Loucy (cell line): ENCODE measurements at regions not wholly inside any gene's neighbourhood (a gene's known extent, or its start where the extent isn't known, plus 50 kb on each side); places are given as distances from the start of the nearest gene placed in this dataset.

Source experiments
- H2AFZ ChIP-seq: fragments of 200-600 bp; sonication (generic); 2 replicates; pipeline ENCODE4 v1.6.0; 2016; ENCODE audit warnings: antibody characterized with exemption, mild to moderate bottlenecking, low read length, moderate library complexity
- H3F3A ChIP-seq: fragments of 200-600 bp; 2 replicates; pipeline ENCODE4 v1.6.0; 2016; ENCODE audit warnings: antibody characterized with exemption, low read depth, mild to moderate bottlenecking
- H3K27me3 ChIP-seq: fragments of 200-600 bp; sonication (generic); 2 replicates; pipeline ENCODE4 v1.6.1; 2014; ENCODE audit warnings: low read length, mild to moderate bottlenecking; ENCODE audit not compliant: insufficient read depth, poor library complexity, severe bottlenecking
- H3K36me3 ChIP-seq: fragments of 200-600 bp; sonication (generic); 2 replicates; pipeline ENCODE4 v1.6.1; 2016; ENCODE audit warnings: low read length; ENCODE audit not compliant: insufficient read depth
- H3K4me1 ChIP-seq: fragments of 200-600 bp; sonication (generic); 2 replicates; pipeline ENCODE4 v1.5.1; 2014; ENCODE audit warnings: low read length, mild to moderate bottlenecking; ENCODE audit not compliant: insufficient read depth, poor library complexity, severe bottlenecking
- H3K4me2 ChIP-seq: fragments of 200-600 bp; sonication (generic); 2 replicates; pipeline ENCODE4 v1.6.0; 2014; ENCODE audit warnings: antibody characterized with exemption, low read length, low read depth, mild to moderate bottlenecking; ENCODE audit not compliant: poor library complexity, severe bottlenecking
- H3K4me3 ChIP-seq: fragments of 200-600 bp; sonication (generic); 2 replicates; pipeline ENCODE4 v1.5.1; 2014; ENCODE audit warnings: low read length, mild to moderate bottlenecking, mixed read lengths; ENCODE audit not compliant: poor library complexity, severe bottlenecking
- H3K79me2 ChIP-seq: fragments of 200-600 bp; sonication (generic); 2 replicates; pipeline ENCODE4 v1.6.1; 2014; ENCODE audit warnings: low read length; ENCODE audit not compliant: insufficient read depth
- H3K9ac ChIP-seq: fragments of 200-600 bp; sonication (generic); 2 replicates; pipeline ENCODE4 v1.6.0; 2014; ENCODE audit warnings: mild to moderate bottlenecking, low read depth, low read length, moderate library complexity; ENCODE audit not compliant: poor library complexity, severe bottlenecking
- H3K9me2 ChIP-seq: fragments of 200-600 bp; sonication (generic); replicated peaks from 2 replicates; pipeline ENCODE4 v1.6.1; 2016; ENCODE audit warnings: low read depth, low read length, mixed read lengths
- H3K9me3 ChIP-seq: fragments of 200-600 bp; sonication (generic); 2 replicates; pipeline ENCODE4 v1.6.1; 2014; ENCODE audit warnings: mild to moderate bottlenecking, antibody characterized with exemption, low read length, low read depth; ENCODE audit not compliant: insufficient read depth
- H4K20me1 ChIP-seq: fragments of 200-600 bp; sonication (generic); 2 replicates; pipeline ENCODE4 v1.6.0; 2014; ENCODE audit warnings: antibody characterized with exemption, low read length, mild to moderate bottlenecking; ENCODE audit not compliant: insufficient read depth, poor library complexity, severe bottlenecking
- CTCF ChIP-seq: fragments of 200-600 bp; sonication (generic); conservative IDR thresholded peaks from 2 replicates; pipeline ENCODE4 v1.5.1; 2014; ENCODE audit warnings: mild to moderate bottlenecking, antibody characterized with exemption, low read length
- EZH2phosphoT487 ChIP-seq: fragments of 200-600 bp; IDR thresholded peaks from 2 replicates; pipeline ENCODE4 v1.6.1; 2018; ENCODE audit warnings: antibody characterized with exemption, mild to moderate bottlenecking, moderate library complexity, borderline replicate concordance

- H2AFZ ChIP-seq: no peak overlapping the region
- H3K79me2 ChIP-seq: no peaks in the 10 kb centered on the region
- no peak overlapping the region for H3K4me3 ChIP-seq
- H4K20me1 ChIP-seq: no peaks in the 10 kb centered on the region
- TF ChIP-seq CTCF (no peak), EZH2phosphoT487 (no peak)
- no peaks in the 10 kb centered on the region for H3K9me2 ChIP-seq
- no peaks in the 10 kb centered on the region for H3K36me3 ChIP-seq
- no peak overlapping the region for H3K9ac ChIP-seq
- H3F3A ChIP-seq: no peaks in the 10 kb centered on the region
- H3K9me3 ChIP-seq: no peaks in the 10 kb centered on the region
- no peak overlapping the region for H3K4me2 ChIP-seq
- H3K4me1 ChIP-seq: no peaks in the 10 kb centered on the region
- no peaks in the 10 kb centered on the region for H3K27me3 ChIP-seq
Measured at GRCh38 chr5:117837786-117838185, 1150.6 kb downstream of the DTWD2 start.

GRCh38 chr5:117833691-117834090 is 1154.7 kb downstream of the DTWD2 start:
- Histone ChIP-seq H3K79me2 (no peaks in the 10 kb centered on the region), H3F3A (no peaks in the 10 kb centered on the region), H3K9me3 (no peaks in the 10 kb centered on the region), H3K9me2 (no peaks in the 10 kb centered on the region), H4K20me1 (no peaks in the 10 kb centered on the region), H3K27me3 (no peaks in the 10 kb centered on the region), H3K4me2 (no peak overlapping the region), H2AFZ (no peak overlapping the region), H3K4me3 (no peak overlapping the region), H3K9ac (no peak overlapping the region), H3K36me3 (no peaks in the 10 kb centered on the region), H3K4me1 (no peaks in the 10 kb centered on the region)
- TF ChIP-seq CTCF: no peak
- no peak for TF ChIP-seq EZH2phosphoT487

GRCh38 chr5:117829646-117830045 is 1158.7 kb downstream of the DTWD2 start:
- H3K36me3 ChIP-seq: no peaks in the 10 kb centered on the region
- H3K4me1 ChIP-seq: no peaks in the 10 kb centered on the region
- H2AFZ ChIP-seq: no peak overlapping the region
- H3K9ac ChIP-seq: no peak overlapping the region
- no peaks in the 10 kb centered on the region for H3K79me2 ChIP-seq
- H3K27me3 ChIP-seq: no peaks in the 10 kb centered on the region
- H4K20me1 ChIP-seq: no peaks in the 10 kb centered on the region
- H3K4me2 ChIP-seq: no peak overlapping the region
- TF ChIP-seq CTCF (no peak), EZH2phosphoT487 (no peak)
- no peaks in the 10 kb centered on the region for H3K9me2 ChIP-seq
- H3K9me3 ChIP-seq: no peaks in the 10 kb centered on the region
- no peak overlapping the region for H3K4me3 ChIP-seq
- no peaks in the 10 kb centered on the region for H3F3A ChIP-seq
